ENCODE measurements at regions not wholly inside any gene's neighbourhood (a gene's known extent, or its start where the extent isn't known, plus 50 kb on each side); places are given as distances from the start of the nearest gene placed in this dataset.

- no peaks in the 10 kb centered on the region for H3K36me3 Mint-ChIP-seq
- POLR2A ChIA-PET, result interaction anchor here (0.6 kb wide), 1 partner anchor 17 kb away, joined by 5 read pairs; no protein-coding TSS in a partner anchor
- DNase-seq (no peak), ATAC-seq (ENCODE audit: low read depth) (no peak)
- peaks cover 3% of the 10 kb centered on the region for H3K4me1 Mint-ChIP-seq
- no peak overlapping the region for H3K27ac Mint-ChIP-seq
- no peaks in the 10 kb centered on the region for H3K9me3 Mint-ChIP-seq
- H3K27me3 Mint-ChIP-seq, result peaks cover 18% of the 10 kb centered on the region
- no peak overlapping the region for H3K4me3 Mint-ChIP-seq
Measured at GRCh38 chr3:194007592-194008337, 128.2 kb upstream of the HES1 start.

GRCh38 chr3:194009019-194009418 is 126.9 kb upstream of the HES1 start:
- POLR2A ChIA-PET, result no interaction called here
- no peaks in the 10 kb centered on the region for H3K4me1 Mint-ChIP-seq
- no peak overlapping the region for H3K4me3 Mint-ChIP-seq
- H3K27ac Mint-ChIP-seq, result no peak overlapping the region
- DNase-seq (no peak), ATAC-seq (ENCODE audit: low read depth) (no peak)
- peaks cover 8% of the 10 kb centered on the region for H3K27me3 Mint-ChIP-seq
- H3K36me3 Mint-ChIP-seq, result no peaks in the 10 kb centered on the region
- H3K9me3 Mint-ChIP-seq, result no peaks in the 10 kb centered on the region

GRCh38 chr3:194009892-194010533 is 125.9 kb upstream of the HES1 start:
- Mint-ChIP-seq H3K27me3 (peaks cover 5% of the 10 kb centered on the region), H3K27ac (no peak overlapping the region)
- POLR2A ChIA-PET, result no interaction called here

GRCh38 chr3:194011807-194012206 is 124.1 kb upstream of the HES1 start:
- no peak for ATAC-seq (ENCODE audit: low read depth)
- Mint-ChIP-seq H3K4me1 (no peaks in the 10 kb centered on the region), H3K36me3 (no peaks in the 10 kb centered on the region)

More at GRCh38 chr3:194009892-194010533, 125.9 kb upstream of the HES1 start:
- DNase-seq (no peak), ATAC-seq (ENCODE audit: low read depth) (no peak)
- Mint-ChIP-seq H3K36me3 (no peaks in the 10 kb centered on the region), H3K9me3 (no peaks in the 10 kb centered on the region), H3K4me3 (no peak overlapping the region), H3K4me1 (no peaks in the 10 kb centered on the region)

GRCh38 chr3:194013928-194014327 is 122.0 kb upstream of the HES1 start:
- POLR2A ChIA-PET, result no interaction called here
- no peaks in the 10 kb centered on the region for H3K9me3 Mint-ChIP-seq

More at GRCh38 chr3:194011807-194012206, 124.1 kb upstream of the HES1 start:
- Mint-ChIP-seq H3K27ac (no peak overlapping the region), H3K4me3 (no peak overlapping the region), H3K27me3 (peaks cover 3% of the 10 kb centered on the region), H3K9me3 (no peaks in the 10 kb centered on the region)
- no peak for DNase-seq
- POLR2A ChIA-PET, result no interaction called here

GRCh38 chr3:194014756-194015155 is 121.2 kb upstream of the HES1 start:
- Mint-ChIP-seq H3K4me3 (no peak overlapping the region), H3K9me3 (no peaks in the 10 kb centered on the region), H3K4me1 (no peaks in the 10 kb centered on the region), H3K27me3 (peaks cover 2% of the 10 kb centered on the region), H3K27ac (no peak overlapping the region), H3K36me3 (no peaks in the 10 kb centered on the region)
- no peak for DNase-seq
- POLR2A ChIA-PET, result no interaction called here
- no peak for ATAC-seq (ENCODE audit: low read depth)

More at GRCh38 chr3:194013928-194014327, 122.0 kb upstream of the HES1 start:
- H3K4me3 Mint-ChIP-seq, result no peak overlapping the region
- no peak for ATAC-seq (ENCODE audit: low read depth)
- peaks cover 3% of the 10 kb centered on the region for H3K27me3 Mint-ChIP-seq
- H3K36me3 Mint-ChIP-seq, result no peaks in the 10 kb centered on the region
- H3K27ac Mint-ChIP-seq, result no peak overlapping the region
- no peaks in the 10 kb centered on the region for H3K4me1 Mint-ChIP-seq
- DNase-seq, result no peak

GRCh38 chr3:194019398-194020165 is 116.4 kb upstream of the HES1 start:
- Mint-ChIP-seq H3K4me1 (no peaks in the 10 kb centered on the region), H3K9me3 (no peaks in the 10 kb centered on the region), H3K27ac (no peak overlapping the region), H3K27me3 (peaks cover 3% of the 10 kb centered on the region), H3K36me3 (no peaks in the 10 kb centered on the region), H3K4me3 (no peak overlapping the region)
- no peak for DNase-seq
- no peak for ATAC-seq (ENCODE audit: low read depth)
- POLR2A ChIA-PET, result no interaction called here

GRCh38 chr3:194022052-194022451 is 113.9 kb upstream of the HES1 start:
- H3K4me3 Mint-ChIP-seq, result no peak overlapping the region
- H3K27ac Mint-ChIP-seq, result no peak overlapping the region
- ATAC-seq (ENCODE audit: low read depth) (no peak), DNase-seq (no peak)
- no peaks in the 10 kb centered on the region for H3K36me3 Mint-ChIP-seq
- peaks cover 4% of the 10 kb centered on the region for H3K4me1 Mint-ChIP-seq
- POLR2A ChIA-PET, result no interaction called here
- H3K27me3 Mint-ChIP-seq, result peaks cover 5% of the 10 kb centered on the region
- H3K9me3 Mint-ChIP-seq, result no peaks in the 10 kb centered on the region

GRCh38 chr3:194022816-194023215 is 113.1 kb upstream of the HES1 start:
- POLR2A ChIA-PET, result no interaction called here
- Mint-ChIP-seq H3K4me3 (no peak overlapping the region), H3K4me1 (peaks cover 4% of the 10 kb centered on the region), H3K9me3 (no peaks in the 10 kb centered on the region), H3K36me3 (no peaks in the 10 kb centered on the region), H3K27ac (no peak overlapping the region), H3K27me3 (peaks cover 5% of the 10 kb centered on the region)
- DNase-seq (no peak), ATAC-seq (ENCODE audit: low read depth) (no peak)

- DNase-seq (no peak), ATAC-seq (ENCODE audit: low read depth) (no peak)
- H3K9me3 Mint-ChIP-seq, result no peaks in the 10 kb centered on the region
- peaks cover 4% of the 10 kb centered on the region for H3K4me1 Mint-ChIP-seq
- no peak overlapping the region for H3K27ac Mint-ChIP-seq
- no peak overlapping the region for H3K4me3 Mint-ChIP-seq
- peaks cover 5% of the 10 kb centered on the region for H3K27me3 Mint-ChIP-seq
- POLR2A ChIA-PET, result no interaction called here
- no peaks in the 10 kb centered on the region for H3K36me3 Mint-ChIP-seq
Measured at GRCh38 chr3:194023501-194024280, 112.3 kb upstream of the HES1 start.

- Mint-ChIP-seq H3K27me3 (peaks cover 6% of the 10 kb centered on the region), H3K4me3 (no peak overlapping the region), H3K9me3 (no peaks in the 10 kb centered on the region), H3K27ac (no peak overlapping the region), H3K36me3 (no peaks in the 10 kb centered on the region), H3K4me1 (peaks cover 4% of the 10 kb centered on the region)
- no peak for DNase-seq
- POLR2A ChIA-PET, result interaction anchor here (0.7 kb wide), 1 partner anchor 17 kb away, joined by 5 read pairs; no protein-coding TSS in a partner anchor
- ATAC-seq (ENCODE audit: low read depth), result no peak
Measured at GRCh38 chr3:194025119-194025518, 110.8 kb upstream of the HES1 start.

GRCh38 chr3:194025951-194026350 is 110.0 kb upstream of the HES1 start:
- Mint-ChIP-seq H3K27ac (no peak overlapping the region), H3K27me3 (peaks cover 6% of the 10 kb centered on the region), H3K36me3 (no peaks in the 10 kb centered on the region), H3K4me1 (peaks cover 4% of the 10 kb centered on the region), H3K4me3 (no peak overlapping the region), H3K9me3 (no peaks in the 10 kb centered on the region)
- no peak for ATAC-seq (ENCODE audit: low read depth)
- DNase-seq, result no peak
- POLR2A ChIA-PET, result no interaction called here

GRCh38 chr3:194028434-194029004 is 107.4 kb upstream of the HES1 start:
- POLR2A ChIA-PET, result no interaction called here
- H3K9me3 Mint-ChIP-seq, result no peaks in the 10 kb centered on the region
- ATAC-seq (ENCODE audit: low read depth), result no peak
- H3K36me3 Mint-ChIP-seq, result no peaks in the 10 kb centered on the region
- no peak overlapping the region for H3K27ac Mint-ChIP-seq
- H3K4me3 Mint-ChIP-seq, result no peak overlapping the region
- H3K4me1 Mint-ChIP-seq, result peaks cover 4% of the 10 kb centered on the region
- no peak for DNase-seq
- H3K27me3 Mint-ChIP-seq, result peaks cover 4% of the 10 kb centered on the region

All from activated naive CD8-positive, alpha-beta T cell treated with anti-CD3 and anti-CD28 coated beads, Interleukin-2, amount 10 ng/mL, durations not matched to agents 7 days and 5 days (primary cell).